ENCODE measurements at regions not wholly inside any gene's neighbourhood (a gene's known extent, or its start where the extent isn't known, plus 50 kb on each side); places are given as distances from the start of the nearest gene placed in this dataset.

DNA sequence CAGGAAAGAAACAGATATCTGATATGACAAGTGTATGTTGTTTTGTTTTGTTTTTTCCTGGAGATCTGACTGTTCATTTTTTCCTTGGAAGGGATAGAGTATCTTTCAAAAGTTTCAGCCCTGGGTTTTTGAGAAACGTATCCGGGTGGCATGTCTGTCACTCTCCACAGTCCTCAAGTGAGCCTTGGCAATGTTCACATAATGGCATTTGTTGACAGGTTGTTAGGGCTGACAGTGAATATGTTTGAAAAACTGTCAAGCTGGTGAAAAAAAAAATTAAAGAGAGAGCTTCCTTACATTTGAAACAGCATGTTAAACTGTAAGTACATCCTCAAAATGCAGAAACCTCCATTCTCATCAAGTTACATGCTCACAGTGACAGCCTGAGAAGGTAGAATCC, 113.0 kb upstream of the DYNLRB2 start:
- Histone ChIP-seq H3K36me3 (no peaks in the 10 kb centered on the region), H3K27me3 (no peaks in the 10 kb centered on the region), H3K27ac (no peak overlapping the region), H3K9me3 (no peaks in the 10 kb centered on the region), H3K4me1 (no peaks in the 10 kb centered on the region), H3K4me3 (no peak overlapping the region)
- TF ChIP-seq CTCF (IDR thresholded peaks at IDR 0.05): no peak
- ATAC-seq (no peak), DNase-seq (no peak)
- intact Hi-C loops (cut with DNase I): no loop called here

DNA sequence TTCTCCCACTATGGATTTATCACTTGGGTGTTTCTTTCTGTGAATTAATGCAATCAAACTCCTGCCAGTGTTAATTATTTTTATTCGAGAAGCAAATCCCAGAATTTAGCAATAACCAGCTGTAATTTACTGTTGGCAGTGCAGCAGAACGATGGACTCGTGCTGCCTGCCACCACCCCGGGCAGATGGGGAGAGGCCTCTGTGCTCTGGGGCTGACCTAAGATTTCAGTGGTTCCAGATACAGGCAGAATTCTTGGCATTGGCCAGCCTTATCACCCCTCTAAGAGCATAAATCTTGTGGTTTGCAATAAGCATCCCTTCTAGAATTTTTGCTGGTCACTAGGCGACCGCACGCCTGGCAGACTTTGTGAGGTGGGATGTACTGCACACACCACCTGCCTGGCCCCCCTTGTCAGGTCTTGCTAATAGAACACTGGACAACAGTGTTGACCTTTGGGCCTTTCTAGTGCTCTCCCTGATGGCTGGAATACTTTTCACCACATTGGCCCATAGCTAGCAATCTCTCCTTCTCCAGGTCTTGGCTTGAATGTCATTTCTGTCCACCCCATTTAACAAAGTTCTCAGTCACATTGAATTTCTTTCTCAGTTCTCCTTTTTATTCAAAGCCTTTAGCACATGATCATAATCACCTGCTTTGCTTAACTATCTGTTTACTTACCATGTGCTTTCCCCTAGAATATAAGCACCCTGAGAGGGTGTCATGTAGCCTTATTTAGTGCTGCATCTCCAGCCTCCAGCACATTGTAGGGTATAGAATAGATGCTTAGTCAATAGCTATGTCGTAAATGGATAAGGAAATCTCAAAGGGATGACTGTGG, 122.1 kb upstream of the DYNLRB2 start:
- Histone ChIP-seq H3K27me3 (no peaks in the 10 kb centered on the region), H3K4me1 (no peaks in the 10 kb centered on the region), H3K9me3 (no peaks in the 10 kb centered on the region), H3K4me3 (no peak overlapping the region), H3K36me3 (no peaks in the 10 kb centered on the region), H3K27ac (no peak overlapping the region)
- intact Hi-C loops (cut with DNase I): no loop called here
- no peak for DNase-seq
- TF ChIP-seq CTCF (IDR thresholded peaks at IDR 0.05): no peak
- ATAC-seq: no peak

GRCh38 chr16:80417706-80418271, 123.0 kb upstream of the DYNLRB2 start:
- no peak for DNase-seq
- Histone ChIP-seq H3K4me1 (no peaks in the 10 kb centered on the region), H3K4me3 (no peak overlapping the region), H3K27ac (no peak overlapping the region), H3K27me3 (no peaks in the 10 kb centered on the region), H3K36me3 (no peaks in the 10 kb centered on the region), H3K9me3 (no peaks in the 10 kb centered on the region)
- no peak for ATAC-seq
- TF ChIP-seq CTCF (IDR thresholded peaks at IDR 0.05): no peak
- intact Hi-C loops (cut with DNase I): no loop called here

GRCh38 chr16:80408014-80408413, 132.8 kb upstream of the DYNLRB2 start:
- Histone ChIP-seq H3K36me3 (no peaks in the 10 kb centered on the region), H3K27ac (no peak overlapping the region), H3K9me3 (no peaks in the 10 kb centered on the region), H3K27me3 (no peaks in the 10 kb centered on the region), H3K4me3 (no peak overlapping the region), H3K4me1 (no peaks in the 10 kb centered on the region)
- DNase-seq: no peak
- no peak for ATAC-seq
- TF ChIP-seq CTCF (IDR thresholded peaks at IDR 0.05): no peak
- intact Hi-C loops (cut with DNase I): no loop called here

DNA sequence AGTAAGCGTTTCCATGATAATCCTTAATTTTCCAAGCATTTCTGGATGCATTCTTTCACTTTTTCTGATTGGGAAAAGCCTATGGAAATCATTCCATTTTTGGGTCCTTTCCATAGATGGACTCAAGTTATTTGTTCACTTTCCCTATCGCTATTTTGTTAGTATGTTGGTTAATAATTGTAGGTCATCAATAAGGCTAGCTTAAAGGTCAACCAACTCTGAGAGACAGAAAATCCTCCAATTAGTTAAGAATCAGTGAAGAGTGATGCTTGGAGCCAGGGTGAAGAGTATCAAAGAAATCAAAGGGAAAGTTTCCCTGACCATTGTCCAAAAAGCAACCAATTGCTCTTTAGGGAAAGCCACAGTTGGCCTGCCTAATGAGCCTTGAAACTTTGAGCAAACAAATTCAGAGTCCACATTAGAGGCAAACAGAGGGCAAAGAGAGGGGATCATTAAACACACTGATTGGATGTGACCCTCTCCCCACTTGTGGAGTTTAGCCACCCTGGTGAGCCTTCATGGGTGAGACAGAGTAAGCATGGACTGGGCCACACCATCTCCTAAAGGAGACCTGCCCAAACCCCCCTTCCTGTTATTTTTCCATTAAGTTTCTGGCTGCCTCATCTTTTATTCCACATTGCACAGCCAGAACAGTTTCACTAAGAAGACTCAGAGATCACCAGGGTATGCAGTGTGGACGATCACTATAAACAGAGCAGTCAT, 133.4 kb upstream of the DYNLRB2 start:
- no peaks in the 10 kb centered on the region for H3K36me3 ChIP-seq
- no peak overlapping the region for H3K27ac ChIP-seq
- intact Hi-C loops (cut with DNase I): no loop called here

More for the DNA sequence above, 133.4 kb upstream of the DYNLRB2 start:
- DNase-seq (no peak), ATAC-seq (no peak)
- Histone ChIP-seq H3K4me1 (no peaks in the 10 kb centered on the region), H3K27me3 (no peaks in the 10 kb centered on the region), H3K9me3 (no peaks in the 10 kb centered on the region), H3K4me3 (no peak overlapping the region)
- TF ChIP-seq CTCF (IDR thresholded peaks at IDR 0.05): no peak

Measured in upper lobe of right lung (tissue), 1 donor.